ENCODE measurements at regions not wholly inside any gene's neighbourhood (a gene's known extent, or its start where the extent isn't known, plus 50 kb on each side); places are given as distances from the start of the nearest gene placed in this dataset.

GRCh38 chr2:150732491-150732890 is 245.0 kb upstream of the RND3 start:
- TF ChIP-seq TOX (CRISPR knock-in tag; IDR thresholded peaks at IDR 0.05; ENCODE audit: borderline replicate concordance), result no peak
- no peak for TF ChIP-seq RARB (CRISPR knock-in tag; IDR thresholded peaks at IDR 0.05)
- TF ChIP-seq ZFP3 (CRISPR knock-in tag; IDR thresholded peaks at IDR 0.05), result no peak
- TF ChIP-seq ARNTL (CRISPR knock-in tag; IDR thresholded peaks at IDR 0.05; ENCODE audit: borderline replicate concordance, low read depth), result no peak
- TF ChIP-seq PATZ1 (CRISPR knock-in tag; IDR thresholded peaks at IDR 0.05; ENCODE audit: borderline replicate concordance), result no peak
